OCI-LY1 (cell line): ENCODE measurements at regions not wholly inside any gene's neighbourhood (a gene's known extent, or its start where the extent isn't known, plus 50 kb on each side); places are given as distances from the start of the nearest gene placed in this dataset.

ENCODE experiments used
- H2AFZ ChIP-seq: fragments of 200-600 bp; sonication (generic), shearing (Covaris generic); 2 replicates; pipeline ENCODE4 v1.6.0; 2014; ENCODE audit warnings: antibody characterized with exemption, mild to moderate bottlenecking, low read length
- H3F3A ChIP-seq: fragments of 200-600 bp; sonication (generic), shearing (Covaris generic); 2 replicates; pipeline ENCODE4 v1.6.0; 2014; ENCODE audit warnings: mild to moderate bottlenecking, antibody characterized with exemption, low read length, moderate library complexity; ENCODE audit not compliant: insufficient read depth
- H3K27ac ChIP-seq: fragments of 200-600 bp; sonication (generic); 2 replicates; pipeline ENCODE4 v1.5.1; 2014; ENCODE audit warnings: low read length, mixed run types, mild to moderate bottlenecking, low read depth; ENCODE audit not compliant: poor library complexity, severe bottlenecking
- H3K27me3 ChIP-seq: fragments of 200-600 bp; sonication (generic); 2 replicates; pipeline ENCODE4 v1.6.0; 2014; ENCODE audit warnings: antibody characterized with exemption, mild to moderate bottlenecking, low read length, moderate library complexity; ENCODE audit not compliant: insufficient read depth
- H3K36me3 ChIP-seq: fragments of 200-600 bp; sonication (generic); 2 replicates; pipeline ENCODE4 v1.6.1; 2014; ENCODE audit warnings: mild to moderate bottlenecking, antibody characterized with exemption, low read length, moderate library complexity, mixed read lengths; ENCODE audit not compliant: insufficient read depth
- H3K4me1 ChIP-seq: fragments of 200-600 bp; sonication (generic); 2 replicates; pipeline ENCODE4 v1.5.1; 2014; ENCODE audit warnings: mild to moderate bottlenecking, low read length, moderate library complexity; ENCODE audit not compliant: insufficient read depth, severe bottlenecking
- H3K4me2 ChIP-seq: fragments of 200-600 bp; sonication (generic), shearing (Covaris generic); 2 replicates; pipeline ENCODE4 v1.6.1; 2014; ENCODE audit warnings: low read length
- H3K4me3 ChIP-seq: fragments of 200-600 bp; sonication (generic); 2 replicates; pipeline ENCODE4 v1.5.1; 2014; ENCODE audit warnings: low read length, low read depth, mild to moderate bottlenecking, mixed read lengths; ENCODE audit not compliant: poor library complexity, severe bottlenecking
- H3K79me2 ChIP-seq: fragments of 200-600 bp; shearing (Covaris generic); 2 replicates; pipeline ENCODE4 v1.6.1; 2016; ENCODE audit warnings: mixed run types, low read length, mixed read lengths; ENCODE audit not compliant: insufficient read depth
- H3K9ac ChIP-seq: fragments of 200-600 bp; sonication (generic), shearing (Covaris generic); 2 replicates; pipeline ENCODE4 v1.6.1; 2014; ENCODE audit warnings: mild to moderate bottlenecking, low read length, mixed read lengths
- H3K9me2 ChIP-seq: fragments of 200-600 bp; sonication (generic), shearing (Covaris generic); 2 replicates; pipeline ENCODE4 v1.6.1; 2014; ENCODE audit warnings: low read depth, mild to moderate bottlenecking, low read length, mixed read lengths
- H3K9me3 ChIP-seq: fragments of 200-600 bp; shearing (Covaris generic); 2 replicates; pipeline ENCODE4 v1.6.1; 2014; ENCODE audit warnings: low read length, mixed read lengths
- H4K20me1 ChIP-seq: fragments of 200-600 bp; sonication (generic), shearing (Covaris generic); 2 replicates; pipeline ENCODE4 v1.6.0; 2016; ENCODE audit warnings: mild to moderate bottlenecking, low read length; ENCODE audit not compliant: insufficient read depth
- CTCF ChIP-seq: fragments of 200-600 bp; sonication (generic), shearing (Covaris generic); IDR thresholded peaks from 2 replicates; pipeline ENCODE4 v1.5.1; 2017; ENCODE audit warnings: mild to moderate bottlenecking, antibody characterized with exemption, low read length, moderate library complexity, mixed read lengths
- EZH2 ChIP-seq: fragments of 200-600 bp; sonication (generic), shearing (Covaris generic); IDR thresholded peaks from 2 replicates; pipeline ENCODE4 v1.8.0; 2017; ENCODE audit warnings: borderline replicate concordance, mixed run types, mild to moderate bottlenecking, antibody characterized with exemption, low read length, moderate library complexity, mixed read lengths

DNA sequence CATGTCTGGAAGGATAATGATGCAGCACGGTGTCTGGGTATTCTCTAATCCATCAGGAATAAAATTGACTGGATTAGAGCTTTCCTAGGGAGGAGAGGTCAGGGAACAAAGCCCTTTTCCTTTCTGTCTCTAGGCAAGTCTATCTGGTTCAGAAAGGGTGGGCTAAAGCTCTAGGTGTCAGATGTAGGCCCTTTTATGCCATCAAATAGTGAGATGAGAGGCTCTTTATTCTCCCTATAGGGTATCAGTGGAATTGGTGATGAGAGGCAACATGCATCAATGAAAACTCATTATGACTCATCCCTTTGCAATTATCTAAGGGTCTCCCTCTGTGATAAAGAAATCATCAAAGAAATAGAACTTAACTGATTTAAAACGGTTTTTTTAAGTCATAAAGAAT lies 328.0 kb upstream of the CRIM1 start:
- H3K36me3 ChIP-seq: no peaks in the 10 kb centered on the region
- no peaks in the 10 kb centered on the region for H3K27me3 ChIP-seq
- no peak overlapping the region for H3K4me3 ChIP-seq
- H3K9me3 ChIP-seq: no peaks in the 10 kb centered on the region
- no peak overlapping the region for H3K4me2 ChIP-seq
- no peaks in the 10 kb centered on the region for H3K79me2 ChIP-seq
- TF ChIP-seq CTCF (no peak), EZH2 (no peak)
- H3F3A ChIP-seq: no peaks in the 10 kb centered on the region
- no peaks in the 10 kb centered on the region for H4K20me1 ChIP-seq
- no peaks in the 10 kb centered on the region for H3K4me1 ChIP-seq
- H3K9me2 ChIP-seq: no peaks in the 10 kb centered on the region
- H3K9ac ChIP-seq: no peak overlapping the region
- H3K27ac ChIP-seq: no peak overlapping the region
- H2AFZ ChIP-seq: no peak overlapping the region

DNA sequence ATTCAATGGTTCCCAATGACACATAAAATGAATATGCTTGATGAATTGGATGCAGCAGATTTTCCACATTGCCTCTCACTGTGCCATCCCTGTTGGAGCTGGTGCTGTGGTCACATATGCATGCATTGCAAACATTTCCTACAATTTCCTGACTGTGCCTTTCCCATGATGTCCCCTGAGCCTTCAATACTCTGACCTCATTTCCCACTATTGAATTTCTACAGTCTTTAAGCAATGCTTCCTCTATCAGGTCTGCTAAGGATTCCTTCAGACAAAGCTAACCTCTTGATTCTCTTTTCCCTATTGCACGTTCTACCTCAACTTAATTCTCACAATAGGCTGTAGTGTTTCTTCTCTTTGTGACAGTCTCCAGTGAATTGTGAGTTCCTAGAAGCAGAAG lies 342.5 kb upstream of the CRIM1 start:
- no peaks in the 10 kb centered on the region for H4K20me1 ChIP-seq
- TF ChIP-seq CTCF (no peak), EZH2 (no peak)
- no peak overlapping the region for H3K4me2 ChIP-seq
- no peaks in the 10 kb centered on the region for H3F3A ChIP-seq
- no peak overlapping the region for H2AFZ ChIP-seq
- no peak overlapping the region for H3K9ac ChIP-seq
- no peaks in the 10 kb centered on the region for H3K27me3 ChIP-seq
- H3K9me2 ChIP-seq: no peaks in the 10 kb centered on the region
- no peaks in the 10 kb centered on the region for H3K4me1 ChIP-seq
- no peaks in the 10 kb centered on the region for H3K9me3 ChIP-seq
- no peaks in the 10 kb centered on the region for H3K36me3 ChIP-seq
- no peak overlapping the region for H3K4me3 ChIP-seq
- no peak overlapping the region for H3K27ac ChIP-seq
- no peaks in the 10 kb centered on the region for H3K79me2 ChIP-seq

GRCh38 chr2:36006444-36006843 lies 349.1 kb upstream of the CRIM1 start:
- no peaks in the 10 kb centered on the region for H3K4me1 ChIP-seq
- no peaks in the 10 kb centered on the region for H3K27me3 ChIP-seq
- H3K79me2 ChIP-seq: no peaks in the 10 kb centered on the region
- no peaks in the 10 kb centered on the region for H4K20me1 ChIP-seq
- no peaks in the 10 kb centered on the region for H3K36me3 ChIP-seq
- H3K9me3 ChIP-seq: no peaks in the 10 kb centered on the region
- H3K9me2 ChIP-seq: no peaks in the 10 kb centered on the region
- H3K4me2 ChIP-seq: no peak overlapping the region
- H3F3A ChIP-seq: no peaks in the 10 kb centered on the region
- H3K9ac ChIP-seq: no peak overlapping the region
- H3K27ac ChIP-seq: no peak overlapping the region
- TF ChIP-seq CTCF (no peak), EZH2 (no peak)
- no peak overlapping the region for H2AFZ ChIP-seq
- H3K4me3 ChIP-seq: no peak overlapping the region
